Astrocyte of the spinal cord (primary cell): ENCODE measurements at regions not wholly inside any gene's neighbourhood (a gene's known extent, or its start where the extent isn't known, plus 50 kb on each side); places are given as distances from the start of the nearest gene placed in this dataset.

Experiments used
- DNase-seq: peaks from one replicate; pipeline ENCODE4 v3.0.0; 2011; ENCODE audit warnings: low read depth, low spot score
- H3K4me3 ChIP-seq: 2 replicates; pipeline ENCODE4 v1.5.1; 2011; ENCODE audit warnings: low read depth, mild to moderate bottlenecking, low read length, moderate library complexity
- CTCF ChIP-seq: IDR thresholded peaks from 2 replicates; pipeline ENCODE4 v1.5.1; 2012; ENCODE audit warnings: low read depth, mild to moderate bottlenecking, low read length, inconsistent platforms
- in situ Hi-C: cut with HindIII; loops from 2 replicates; pipeline ENCODE4 v1.10.0; 2017; ENCODE audit warnings: low sequenced_read_pairs

GRCh38 chr11:104225047-104225446, 61.1 kb upstream of the PDGFD start:
- in situ Hi-C loops: no loop called here
- H3K4me3 ChIP-seq: no peak overlapping the region
- no peak for DNase-seq
- no peak for TF ChIP-seq CTCF

- H3K4me3 ChIP-seq: no peak overlapping the region
- in situ Hi-C loops: no loop called here
- no peak for TF ChIP-seq CTCF
- DNase-seq: no peak
These were observed 58.5 kb upstream of the PDGFD start for GRCh38 chr11:104222464-104222863.

- in situ Hi-C loops: no loop called here
- H3K4me3 ChIP-seq: no peak overlapping the region
These were observed 57.5 kb upstream of the PDGFD start for GRCh38 chr11:104221455-104221854.

GRCh38 chr11:104219096-104219495, 55.1 kb upstream of the PDGFD start:
- TF ChIP-seq CTCF: no peak
- in situ Hi-C loops: no loop called here
- no peak for DNase-seq
- H3K4me3 ChIP-seq: no peak overlapping the region

More at GRCh38 chr11:104221455-104221854, 57.5 kb upstream of the PDGFD start:
- no peak for TF ChIP-seq CTCF
- DNase-seq: no peak

GRCh38 chr11:104214517-104214916, 50.6 kb upstream of the PDGFD start:
- in situ Hi-C loops: no loop called here
- H3K4me3 ChIP-seq: no peak overlapping the region
- no peak for DNase-seq
- no peak for TF ChIP-seq CTCF
